ENCODE measurements at regions not wholly inside any gene's neighbourhood (a gene's known extent, or its start where the extent isn't known, plus 50 kb on each side); places are given as distances from the start of the nearest gene placed in this dataset.

DNA sequence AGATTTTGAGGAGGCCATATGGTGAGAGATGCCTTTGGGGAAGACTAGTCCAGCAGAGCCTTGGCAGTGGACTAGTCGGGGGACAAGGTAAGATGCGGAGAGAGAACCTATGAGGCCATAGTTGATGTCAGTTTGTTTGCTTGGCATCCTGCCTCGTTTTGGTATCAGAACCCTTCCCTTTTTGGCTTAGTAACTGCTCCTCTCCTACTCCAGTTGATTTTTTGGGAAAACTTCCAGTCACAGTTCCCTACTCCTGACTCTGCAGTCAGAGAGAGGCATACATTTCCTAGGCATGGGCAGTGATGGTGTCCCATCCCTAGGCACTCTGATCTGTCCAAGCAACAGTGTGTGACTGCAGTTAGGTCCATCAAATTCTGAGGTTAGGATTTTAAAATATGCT, 398.3 kb downstream of the AEBP2 start:
- TF ChIP-seq, protein P1, sequence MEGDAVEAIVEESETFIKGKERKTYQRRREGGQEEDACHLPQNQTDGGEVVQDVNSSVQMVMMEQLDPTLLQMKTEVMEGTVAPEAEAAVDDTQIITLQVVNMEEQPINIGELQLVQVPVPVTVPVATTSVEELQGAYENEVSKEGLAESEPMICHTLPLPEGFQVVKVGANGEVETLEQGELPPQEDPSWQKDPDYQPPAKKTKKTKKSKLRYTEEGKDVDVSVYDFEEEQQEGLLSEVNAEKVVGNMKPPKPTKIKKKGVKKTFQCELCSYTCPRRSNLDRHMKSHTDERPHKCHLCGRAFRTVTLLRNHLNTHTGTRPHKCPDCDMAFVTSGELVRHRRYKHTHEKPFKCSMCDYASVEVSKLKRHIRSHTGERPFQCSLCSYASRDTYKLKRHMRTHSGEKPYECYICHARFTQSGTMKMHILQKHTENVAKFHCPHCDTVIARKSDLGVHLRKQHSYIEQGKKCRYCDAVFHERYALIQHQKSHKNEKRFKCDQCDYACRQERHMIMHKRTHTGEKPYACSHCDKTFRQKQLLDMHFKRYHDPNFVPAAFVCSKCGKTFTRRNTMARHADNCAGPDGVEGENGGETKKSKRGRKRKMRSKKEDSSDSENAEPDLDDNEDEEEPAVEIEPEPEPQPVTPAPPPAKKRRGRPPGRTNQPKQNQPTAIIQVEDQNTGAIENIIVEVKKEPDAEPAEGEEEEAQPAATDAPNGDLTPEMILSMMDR (IDR thresholded peaks at IDR 0.05) = no peak
- TF ChIP-seq POLR2A (IDR thresholded peaks at IDR 0.05) = no peak

Data from heart left ventricle (tissue), 13 donors.